HEK293 (cell line): ENCODE measurements at regions not wholly inside any gene's neighbourhood (a gene's known extent, or its start where the extent isn't known, plus 50 kb on each side); places are given as distances from the start of the nearest gene placed in this dataset.

Experiments
- CTCF ChIP-seq: fragments of 450-650 bp; formaldehyde crosslinking; IDR thresholded peaks from 2 replicates; pipeline ENCODE4 v1.5.1; 2016; ENCODE audit warnings: missing biosample characterization, missing genetic modification characterization
- KLF1 ChIP-seq: fragments of 450-650 bp; formaldehyde crosslinking; IDR thresholded peaks from 2 replicates; pipeline ENCODE4 v1.5.1; 2016; ENCODE audit warnings: missing biosample characterization, missing genetic modification characterization
- MZF1 ChIP-seq: fragments of 450-650 bp; formaldehyde crosslinking; IDR thresholded peaks from 2 replicates; pipeline ENCODE4 v1.5.1; 2017; ENCODE audit warnings: missing biosample characterization, missing genetic modification characterization, borderline replicate concordance
- ZNF112 ChIP-seq: fragments of 450-650 bp; formaldehyde crosslinking; IDR thresholded peaks from 2 replicates; pipeline ENCODE4 v1.5.0; 2017; ENCODE audit warnings: missing biosample characterization, missing genetic modification characterization
- ZNF146 ChIP-seq: fragments of 450-650 bp; formaldehyde crosslinking; IDR thresholded peaks from 2 replicates; pipeline ENCODE4 v1.5.1; 2016; ENCODE audit warnings: missing biosample characterization, missing genetic modification characterization
- ZNF23 ChIP-seq: fragments of 450-650 bp; formaldehyde crosslinking; IDR thresholded peaks from 2 replicates; pipeline ENCODE4 v1.5.1; 2016; ENCODE audit warnings: missing biosample characterization, missing genetic modification characterization, borderline replicate concordance
- ZNF426 ChIP-seq: fragments of 450-650 bp; formaldehyde crosslinking; IDR thresholded peaks from 2 replicates; pipeline ENCODE4 v1.5.1; 2017; ENCODE audit warnings: missing biosample characterization, missing genetic modification characterization, mild to moderate bottlenecking, inconsistent platforms, moderate library complexity
- ZNF433 ChIP-seq: fragments of 450-650 bp; formaldehyde crosslinking; IDR thresholded peaks from 2 replicates; pipeline ENCODE4 v1.5.1; 2016; ENCODE audit warnings: missing biosample characterization, missing genetic modification characterization, low read depth
- ZNF544 ChIP-seq: fragments of 450-650 bp; formaldehyde crosslinking; IDR thresholded peaks from 2 replicates; pipeline ENCODE4 v1.5.0; 2017; ENCODE audit warnings: missing biosample characterization, missing genetic modification characterization

DNA sequence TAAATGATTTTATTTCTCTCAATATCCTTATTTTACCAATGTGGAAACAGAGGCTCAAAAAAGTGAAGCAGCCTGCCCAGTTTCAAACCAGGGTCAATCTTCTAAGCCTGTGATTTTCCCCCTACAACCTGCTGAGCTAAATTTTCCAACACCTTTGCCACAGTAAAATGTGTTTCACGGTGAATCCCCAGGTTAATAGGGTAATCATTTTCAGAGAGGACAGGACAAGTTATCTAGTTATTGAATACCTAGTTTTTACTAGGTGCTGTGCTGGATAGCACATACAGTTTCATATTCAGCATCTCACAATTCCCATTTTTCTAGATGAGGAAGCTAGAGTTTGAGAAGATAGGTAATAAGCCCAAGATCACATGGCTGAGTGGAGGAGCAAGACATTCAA, 236.6 kb downstream of the PTH2R start:
- TF ChIP-seq KLF1 (tag by site-specific recombination) (no peak), ZNF146 (tag by site-specific recombination) (no peak), ZNF426 (tag by site-specific recombination) (no peak), ZNF23 (no peak), ZNF112 (no peak), CTCF (tag by site-specific recombination) (no peak), MZF1 (tag by site-specific recombination) (no peak), ZNF544 (tag by site-specific recombination) (no peak), ZNF433 (tag by site-specific recombination) (no peak)
